ENCODE measurements at regions not wholly inside any gene's neighbourhood (a gene's known extent, or its start where the extent isn't known, plus 50 kb on each side); places are given as distances from the start of the nearest gene placed in this dataset.

GRCh38 chr3:74850381-74850780 lies 235.9 kb upstream of the CNTN3 start:
- ATAC-seq (ENCODE audit: low FRiP score in 2 of 2) = no peak
- no peak overlapping the region for H3K27ac ChIP-seq
- H3K4me3 ChIP-seq = no peak overlapping the region
- TF ChIP-seq EP300 (IDR thresholded peaks at IDR 0.05) (no peak), POLR2A (IDR thresholded peaks at IDR 0.05) (no peak), POLR2AphosphoS5 (IDR thresholded peaks at IDR 0.05) (no peak), CTCF (IDR thresholded peaks at IDR 0.05) (no peak)
- DNase-seq = no peak
- no peaks in the 10 kb centered on the region for H3K36me3 ChIP-seq
- 62 to 86% methylated on average over 3 of the region's 3 CpGs for WGBS, 2 donors
- no peaks in the 10 kb centered on the region for H3K27me3 ChIP-seq
- H3K9me3 ChIP-seq = no peaks in the 10 kb centered on the region
- no peaks in the 10 kb centered on the region for H3K4me1 ChIP-seq

- Histone ChIP-seq H3K27me3 (no peaks in the 10 kb centered on the region), H3K27ac (no peak overlapping the region), H3K4me1 (no peaks in the 10 kb centered on the region), H3K36me3 (no peaks in the 10 kb centered on the region), H3K4me3 (no peak overlapping the region), H3K9me3 (no peaks in the 10 kb centered on the region)
- no peak for ATAC-seq (ENCODE audit: low FRiP score in 2 of 2)
- 79 to 82% methylated on average over 4 of the region's 4 CpGs for WGBS, 2 donors
- TF ChIP-seq POLR2A (IDR thresholded peaks at IDR 0.05) (no peak), CTCF (IDR thresholded peaks at IDR 0.05) (no peak), POLR2AphosphoS5 (IDR thresholded peaks at IDR 0.05) (no peak), EP300 (IDR thresholded peaks at IDR 0.05) (no peak)
- no peak for DNase-seq
These were observed 232.6 kb upstream of the CNTN3 start for GRCh38 chr3:74847093-74847492.

GRCh38 chr3:74845081-74845480 lies 230.6 kb upstream of the CNTN3 start:
- no peaks in the 10 kb centered on the region for H3K36me3 ChIP-seq
- no peak for ATAC-seq (ENCODE audit: low FRiP score in 2 of 2)
- H3K9me3 ChIP-seq = no peaks in the 10 kb centered on the region
- H3K4me3 ChIP-seq = no peak overlapping the region
- TF ChIP-seq POLR2AphosphoS5 (IDR thresholded peaks at IDR 0.05) = no peak
- no peak for TF ChIP-seq CTCF (IDR thresholded peaks at IDR 0.05)
- TF ChIP-seq POLR2A (IDR thresholded peaks at IDR 0.05) = no peak
- TF ChIP-seq EP300 (IDR thresholded peaks at IDR 0.05) = no peak
- DNase-seq = no peak
- H3K27ac ChIP-seq = no peak overlapping the region
- no peaks in the 10 kb centered on the region for H3K4me1 ChIP-seq
- no peaks in the 10 kb centered on the region for H3K27me3 ChIP-seq
- whole genome bisulfite sequencing, 2 donors = 71 to 79% methylated on average over 1 of the region's 1 CpG

- no peak for TF ChIP-seq CTCF (IDR thresholded peaks at IDR 0.05)
- no peak for TF ChIP-seq POLR2A (IDR thresholded peaks at IDR 0.05)
- TF ChIP-seq EP300 (IDR thresholded peaks at IDR 0.05) = no peak
- TF ChIP-seq POLR2AphosphoS5 (IDR thresholded peaks at IDR 0.05) = no peak
- DNase-seq (no peak), ATAC-seq (ENCODE audit: low FRiP score in 2 of 2) (no peak)
- H3K36me3 ChIP-seq = no peaks in the 10 kb centered on the region
- no peak overlapping the region for H3K27ac ChIP-seq
- no peak overlapping the region for H3K4me3 ChIP-seq
- no peaks in the 10 kb centered on the region for H3K27me3 ChIP-seq
- no peaks in the 10 kb centered on the region for H3K9me3 ChIP-seq
- H3K4me1 ChIP-seq = no peaks in the 10 kb centered on the region
- WGBS, 2 donors = 53% methylated on average over 1 of the region's 1 CpG
These were observed 230.0 kb upstream of the CNTN3 start for GRCh38 chr3:74844428-74844827.

GRCh38 chr3:74842649-74843048 lies 228.2 kb upstream of the CNTN3 start:
- TF ChIP-seq POLR2A (IDR thresholded peaks at IDR 0.05) (no peak), EP300 (IDR thresholded peaks at IDR 0.05) (no peak), POLR2AphosphoS5 (IDR thresholded peaks at IDR 0.05) (no peak), CTCF (IDR thresholded peaks at IDR 0.05) (no peak)
- Histone ChIP-seq H3K4me3 (no peak overlapping the region), H3K27me3 (no peaks in the 10 kb centered on the region), H3K27ac (no peak overlapping the region), H3K9me3 (no peaks in the 10 kb centered on the region), H3K4me1 (no peaks in the 10 kb centered on the region), H3K36me3 (no peaks in the 10 kb centered on the region)
- ATAC-seq (ENCODE audit: low FRiP score in 2 of 2) (no peak), DNase-seq (no peak)
- 35 to 56% methylated on average over 2 of the region's 2 CpGs for WGBS, 2 donors

Data from upper lobe of left lung (tissue), 6 donors.